ENCODE measurements at regions not wholly inside any gene's neighbourhood (a gene's known extent, or its start where the extent isn't known, plus 50 kb on each side); places are given as distances from the start of the nearest gene placed in this dataset.
A peak's percentile ranks its signal among the peaks of the same experiment; 100 is the strongest.

DNA sequence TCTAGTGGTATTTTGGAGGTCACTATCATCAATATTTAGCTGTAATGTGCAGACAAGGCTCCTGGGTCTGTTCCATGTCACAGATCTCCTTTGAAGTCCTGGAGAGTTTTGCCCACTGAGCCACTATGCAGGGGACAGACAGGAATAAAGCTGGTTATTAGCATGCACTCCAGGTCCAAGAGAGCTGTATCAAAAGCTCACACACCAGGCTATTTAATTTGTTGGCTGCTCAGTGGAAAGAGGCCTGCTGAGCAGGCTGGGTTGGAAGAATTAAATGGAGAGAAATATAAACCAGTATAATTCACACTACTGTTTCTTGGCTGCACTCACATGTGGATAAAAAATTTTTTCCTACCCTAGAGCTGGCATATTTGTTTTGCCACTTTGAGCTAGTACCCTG, 113.8 kb upstream of the TAF11L2 start:
- TF ChIP-seq POLR2AphosphoS5 (IDR thresholded peaks at IDR 0.05): no peak
- TF ChIP-seq POLR2A (IDR thresholded peaks at IDR 0.05; ENCODE audit: low read depth): no peak
- TF ChIP-seq EP300 (IDR thresholded peaks at IDR 0.05): no peak
- TF ChIP-seq, protein P1, sequence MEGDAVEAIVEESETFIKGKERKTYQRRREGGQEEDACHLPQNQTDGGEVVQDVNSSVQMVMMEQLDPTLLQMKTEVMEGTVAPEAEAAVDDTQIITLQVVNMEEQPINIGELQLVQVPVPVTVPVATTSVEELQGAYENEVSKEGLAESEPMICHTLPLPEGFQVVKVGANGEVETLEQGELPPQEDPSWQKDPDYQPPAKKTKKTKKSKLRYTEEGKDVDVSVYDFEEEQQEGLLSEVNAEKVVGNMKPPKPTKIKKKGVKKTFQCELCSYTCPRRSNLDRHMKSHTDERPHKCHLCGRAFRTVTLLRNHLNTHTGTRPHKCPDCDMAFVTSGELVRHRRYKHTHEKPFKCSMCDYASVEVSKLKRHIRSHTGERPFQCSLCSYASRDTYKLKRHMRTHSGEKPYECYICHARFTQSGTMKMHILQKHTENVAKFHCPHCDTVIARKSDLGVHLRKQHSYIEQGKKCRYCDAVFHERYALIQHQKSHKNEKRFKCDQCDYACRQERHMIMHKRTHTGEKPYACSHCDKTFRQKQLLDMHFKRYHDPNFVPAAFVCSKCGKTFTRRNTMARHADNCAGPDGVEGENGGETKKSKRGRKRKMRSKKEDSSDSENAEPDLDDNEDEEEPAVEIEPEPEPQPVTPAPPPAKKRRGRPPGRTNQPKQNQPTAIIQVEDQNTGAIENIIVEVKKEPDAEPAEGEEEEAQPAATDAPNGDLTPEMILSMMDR (IDR thresholded peaks at IDR 0.05): no peak
- intact Hi-C loops (cut with DNase I): no loop called here

DNA sequence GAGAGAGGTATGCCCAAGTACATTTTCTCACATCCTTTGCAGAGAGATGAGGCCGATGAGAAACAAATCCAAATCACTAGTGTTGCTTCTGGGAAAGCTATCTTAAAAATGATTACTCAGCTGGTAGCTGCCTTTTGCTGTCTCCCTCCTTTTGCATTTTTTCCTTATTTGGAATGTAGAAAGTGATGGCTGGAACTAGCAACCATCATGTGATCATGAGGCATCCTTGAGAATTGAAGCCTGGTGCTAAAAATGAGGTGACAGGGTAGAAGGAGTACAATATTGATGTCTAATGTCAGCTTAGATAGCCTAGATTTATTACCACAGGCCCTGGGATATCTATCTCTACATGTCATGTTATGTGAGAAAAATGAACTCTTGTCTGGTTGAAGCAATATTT, 109.3 kb upstream of the TAF11L2 start:
- intact Hi-C loops (cut with DNase I): no loop called here
- Histone ChIP-seq H3K9me3 (peaks cover 0 to 5% (median 0%) of the 10 kb centered on the region in 4 donors), H3K36me3 (no peaks in the 10 kb centered on the region), H3K27me3 (no peaks in the 10 kb centered on the region), H3K4me1 (no peaks in the 10 kb centered on the region), H3K27ac (replicated peaks in 1 of 4) (no peak overlapping the region), H3K4me3 (no peak overlapping the region)
- TF ChIP-seq, protein P1 (IDR thresholded peaks at IDR 0.05): no peak
- TF ChIP-seq EP300 (IDR thresholded peaks at IDR 0.05): no peak
- no peak for TF ChIP-seq POLR2AphosphoS5 (IDR thresholded peaks at IDR 0.05)
- no peak for TF ChIP-seq POLR2A (IDR thresholded peaks at IDR 0.05; ENCODE audit: low read depth)
- 96% methylated on average over 1 of the region's 1 CpG for WGBS
- no peak for DNase-seq (ENCODE audit: extremely low spot score)

More for the DNA sequence above, 113.8 kb upstream of the TAF11L2 start:
- H3K9me3 ChIP-seq: peaks cover 0 to 5% (median 0%) of the 10 kb centered on the region in 4 donors
- peaks cover 0 to 4% (median 0%) of the 10 kb centered on the region in 4 donors for H3K27me3 ChIP-seq
- no peak overlapping the region for H3K4me3 ChIP-seq
- DNase-seq (ENCODE audit: extremely low spot score): no peak
- H3K36me3 ChIP-seq: no peaks in the 10 kb centered on the region
- H3K27ac ChIP-seq (replicated peaks in 1 of 4): no peak overlapping the region
- H3K4me1 ChIP-seq: no peaks in the 10 kb centered on the region

DNA sequence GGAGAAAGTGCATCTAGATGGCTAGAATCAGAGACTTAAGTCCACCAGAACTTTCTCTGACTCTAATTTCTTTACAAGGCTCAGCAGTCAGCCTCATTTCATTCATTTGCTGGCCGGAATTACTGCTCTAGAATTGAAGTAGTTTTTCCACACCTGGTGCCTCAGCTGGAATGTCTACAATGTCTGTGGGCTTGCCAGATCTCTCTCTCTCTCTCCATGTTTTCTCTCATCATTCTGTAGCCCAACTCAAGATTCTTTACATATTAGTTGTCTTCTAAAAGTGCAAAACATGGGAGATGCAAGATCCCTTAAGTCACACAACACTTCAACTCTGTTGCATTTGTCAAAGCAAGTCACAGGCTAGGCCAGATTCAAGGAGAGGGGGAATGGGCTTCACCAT, 103.9 kb upstream of the TAF11L2 start:
- H3K27me3 ChIP-seq: peaks cover 0 to 4% (median 0%) of the 10 kb centered on the region in 4 donors
- no peak overlapping the region for H3K27ac ChIP-seq (replicated peaks in 1 of 4)
- no peaks in the 10 kb centered on the region for H3K36me3 ChIP-seq
- DNase-seq (ENCODE audit: extremely low spot score): peak; percentile 14
- intact Hi-C loops (cut with DNase I): no loop called here
- 73% methylated on average over 1 of the region's 1 CpG for WGBS
- H3K9me3 ChIP-seq: no peaks in the 10 kb centered on the region
- TF ChIP-seq EP300 (IDR thresholded peaks at IDR 0.05) (no peak), POLR2A (IDR thresholded peaks at IDR 0.05; ENCODE audit: low read depth) (no peak), POLR2AphosphoS5 (IDR thresholded peaks at IDR 0.05) (no peak)
- TF ChIP-seq, protein P1 (IDR thresholded peaks at IDR 0.05): no peak
- H3K4me3 ChIP-seq: no peak overlapping the region
- no peaks in the 10 kb centered on the region for H3K4me1 ChIP-seq

DNA sequence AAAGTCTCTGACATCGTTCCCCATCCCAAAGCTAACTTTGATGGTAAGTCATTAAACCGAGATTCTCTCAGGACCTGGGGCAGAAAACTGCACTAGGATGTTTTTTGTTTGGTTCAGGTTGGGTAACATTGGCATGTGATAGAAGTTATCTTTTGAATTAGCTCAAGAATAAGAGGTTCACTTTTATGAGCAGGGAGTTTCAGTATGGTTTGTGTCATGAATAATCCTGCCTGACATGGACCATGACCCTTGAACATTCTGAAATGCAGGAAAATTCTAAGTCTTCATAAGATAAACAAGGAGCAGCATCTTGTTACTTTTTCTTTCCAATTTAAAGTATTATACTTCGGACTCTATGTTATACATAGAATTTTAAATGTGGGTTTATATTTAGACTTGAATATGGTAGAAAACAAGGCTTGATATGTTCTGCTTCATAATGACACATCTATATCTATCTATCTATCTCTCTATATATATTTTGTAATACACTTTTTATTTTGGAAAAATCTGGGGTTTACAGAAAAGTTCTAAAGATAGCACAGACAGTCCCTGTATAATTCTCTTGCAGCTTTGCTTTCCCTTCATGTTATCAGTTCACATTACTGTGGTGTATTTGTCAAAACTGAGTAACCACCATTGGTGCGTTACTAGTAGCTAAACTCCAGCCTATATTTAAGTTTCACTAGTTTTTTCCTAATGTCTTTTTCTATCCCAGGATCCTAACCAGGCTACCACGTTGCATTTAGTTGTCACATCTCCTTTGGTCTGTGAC, 102.7 kb upstream of the TAF11L2 start:
- peak; percentile 14 for DNase-seq (ENCODE audit: extremely low spot score)
- Histone ChIP-seq H3K4me1 (no peaks in the 10 kb centered on the region), H3K36me3 (no peaks in the 10 kb centered on the region), H3K9me3 (no peaks in the 10 kb centered on the region), H3K27me3 (peaks cover 0 to 13% (median 0%) of the 10 kb centered on the region in 4 donors), H3K4me3 (no peak overlapping the region), H3K27ac (replicated peaks in 1 of 4) (no peak overlapping the region)
- intact Hi-C loops (cut with DNase I): no loop called here
- TF ChIP-seq POLR2AphosphoS5 (IDR thresholded peaks at IDR 0.05) (no peak), EP300 (IDR thresholded peaks at IDR 0.05) (no peak), POLR2A (IDR thresholded peaks at IDR 0.05; ENCODE audit: low read depth) (no peak)
- TF ChIP-seq, protein P1 (IDR thresholded peaks at IDR 0.05): no peak
- 60% methylated on average over 5 of the region's 5 CpGs for WGBS
